Stimulated activated CD4-positive, alpha-beta T cell treated with anti-CD3 and anti-CD28 coated beads, Interleukin-2, amount 100 ng/mL, for 48 hours (primary cell): ENCODE measurements at regions not wholly inside any gene's neighbourhood (a gene's known extent, or its start where the extent isn't known, plus 50 kb on each side); places are given as distances from the start of the nearest gene placed in this dataset.

Source experiments
- DNase-seq, 2 donors: peaks; one replicate each; pipeline ENCODE4 v3.0.0-alpha.2; 2020

- DNase-seq: no peak
These were observed 626.2 kb downstream of the IGSF11 start for GRCh38 chr3:118408431-118408830.

GRCh38 chr3:118412503-118412902, 622.1 kb downstream of the IGSF11 start:
- no peak for DNase-seq

GRCh38 chr3:118425272-118425837, 609.3 kb downstream of the IGSF11 start:
- DNase-seq: no peak

- DNase-seq: no peak
These were observed 600.8 kb downstream of the IGSF11 start for GRCh38 chr3:118433825-118434224.

- no peak for DNase-seq
These were observed 598.7 kb downstream of the IGSF11 start for GRCh38 chr3:118435851-118436350.

- no peak for DNase-seq
These were observed 597.9 kb downstream of the IGSF11 start for GRCh38 chr3:118436697-118437262.

GRCh38 chr3:118445036-118445435, 589.6 kb downstream of the IGSF11 start:
- no peak for DNase-seq

- DNase-seq: no peak
These were observed 587.3 kb downstream of the IGSF11 start for GRCh38 chr3:118447339-118447738.

GRCh38 chr3:118466795-118467330, 567.8 kb downstream of the IGSF11 start:
- DNase-seq: no peak

GRCh38 chr3:118468801-118469200, 565.8 kb downstream of the IGSF11 start:
- DNase-seq: no peak

- DNase-seq: no peak
These were observed 562.1 kb downstream of the IGSF11 start for GRCh38 chr3:118472586-118472985.

- DNase-seq: no peak
These were observed 561.3 kb downstream of the IGSF11 start for GRCh38 chr3:118473343-118473742.

GRCh38 chr3:118476885-118477618, 557.6 kb downstream of the IGSF11 start:
- DNase-seq: no peak

GRCh38 chr3:118477768-118478167, 556.9 kb downstream of the IGSF11 start:
- no peak for DNase-seq

- DNase-seq: no peak
These were observed 555.9 kb downstream of the IGSF11 start for GRCh38 chr3:118478706-118479276.

- no peak for DNase-seq
These were observed 555.3 kb downstream of the IGSF11 start for GRCh38 chr3:118479376-118479775.

- DNase-seq: no peak
These were observed 554.4 kb downstream of the IGSF11 start for GRCh38 chr3:118480101-118480860.

GRCh38 chr3:118485693-118486092, 549.0 kb downstream of the IGSF11 start:
- no peak for DNase-seq

- DNase-seq: no peak
These were observed 546.9 kb downstream of the IGSF11 start for GRCh38 chr3:118487734-118488133.

GRCh38 chr3:118488732-118489131, 545.9 kb downstream of the IGSF11 start:
- DNase-seq: no peak

- no peak for DNase-seq
These were observed 539.4 kb downstream of the IGSF11 start for GRCh38 chr3:118495206-118495605.

- DNase-seq: no peak
These were observed 537.4 kb downstream of the IGSF11 start for GRCh38 chr3:118497274-118497673.

GRCh38 chr3:118501152-118501551, 533.5 kb downstream of the IGSF11 start:
- DNase-seq: no peak
